Sigmoid colon (tissue), 3 donors: ENCODE measurements at regions not wholly inside any gene's neighbourhood (a gene's known extent, or its start where the extent isn't known, plus 50 kb on each side); places are given as distances from the start of the nearest gene placed in this dataset.

Experiments used
- CTCF ChIP-seq, 4 experiments: fragments of 450-650 bp in 3 of 4; fragments of 200-600 bp in 1 of 4; IDR thresholded peaks; one replicate each; pipeline ENCODE4 v1.5.1; 2016 to 2019; ENCODE audit warnings: antibody characterized with exemption in 4 of 4, mild to moderate bottlenecking in 3 of 4, moderate library complexity in 2 of 4
- POLR2A ChIP-seq, 2 donors: fragments of 450-650 bp; IDR thresholded peaks; one replicate each; pipeline ENCODE4 v1.6.1; 2016; ENCODE audit warnings: antibody characterized with exemption in 2 of 2, mild to moderate bottlenecking in 2 of 2, moderate library complexity in 2 of 2

- TF ChIP-seq CTCF (IDR thresholded peaks at IDR 0.05) (no peak), POLR2A (IDR thresholded peaks at IDR 0.05) (no peak)
Measured at GRCh38 chr7:156055206-156055822, 243.1 kb upstream of the SHH start.
